ENCODE measurements at regions not wholly inside any gene's neighbourhood (a gene's known extent, or its start where the extent isn't known, plus 50 kb on each side); places are given as distances from the start of the nearest gene placed in this dataset.

GRCh38 chr10:33498391-33498891 is 164.0 kb upstream of the NRP1 start:
- TF ChIP-seq POLR2A (IDR thresholded peaks at IDR 0.05), result no peak
- no peaks in the 10 kb centered on the region for H3K9me3 ChIP-seq
- H3K27me3 ChIP-seq, result no peaks in the 10 kb centered on the region
- H3K4me3 ChIP-seq, result no peak overlapping the region
- H3K27ac ChIP-seq, result peak overlapping the region; percentile 56 to 62
- DNase-seq, result peak in 1 of 2 donors; percentile 24
- H3K36me3 ChIP-seq, result no peaks in the 10 kb centered on the region
- peaks cover 0 to 16% of the 10 kb centered on the region in 2 donors for H3K4me1 ChIP-seq
- intact Hi-C loops (cut with DNase I; ENCODE audit: low total_unique reads), result no loop called here

DNA sequence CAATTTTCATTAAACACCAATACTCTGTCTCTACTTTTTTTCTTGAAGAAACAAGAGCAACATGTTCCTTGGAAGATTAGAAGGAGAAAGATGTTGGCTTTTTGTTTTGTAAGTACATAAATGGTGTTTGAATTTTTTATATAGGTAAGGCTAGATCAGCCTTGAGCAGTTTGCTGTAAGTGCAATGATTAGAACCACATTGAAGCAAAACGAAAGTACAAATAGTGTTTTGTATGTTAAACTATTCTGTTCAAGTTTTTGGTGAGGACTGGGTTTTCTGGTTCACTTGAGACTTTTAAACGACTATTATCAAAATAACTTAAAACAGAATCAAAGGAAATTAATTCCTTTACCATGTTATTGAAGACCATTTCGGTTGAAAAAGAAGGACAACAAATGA is 162.9 kb upstream of the NRP1 start:
- no peak overlapping the region for H3K4me3 ChIP-seq
- peak overlapping the region; percentile 56 to 62 for H3K27ac ChIP-seq
- intact Hi-C loops (cut with DNase I; ENCODE audit: low total_unique reads), result no loop called here
- no peaks in the 10 kb centered on the region for H3K27me3 ChIP-seq
- no peaks in the 10 kb centered on the region for H3K36me3 ChIP-seq
- peaks cover 0 to 16% of the 10 kb centered on the region in 2 donors for H3K4me1 ChIP-seq
- no peaks in the 10 kb centered on the region for H3K9me3 ChIP-seq
- TF ChIP-seq POLR2A (IDR thresholded peaks at IDR 0.05) (no peak), CTCF (IDR thresholded peaks at IDR 0.05) (no peak)
- no peak for DNase-seq

DNA sequence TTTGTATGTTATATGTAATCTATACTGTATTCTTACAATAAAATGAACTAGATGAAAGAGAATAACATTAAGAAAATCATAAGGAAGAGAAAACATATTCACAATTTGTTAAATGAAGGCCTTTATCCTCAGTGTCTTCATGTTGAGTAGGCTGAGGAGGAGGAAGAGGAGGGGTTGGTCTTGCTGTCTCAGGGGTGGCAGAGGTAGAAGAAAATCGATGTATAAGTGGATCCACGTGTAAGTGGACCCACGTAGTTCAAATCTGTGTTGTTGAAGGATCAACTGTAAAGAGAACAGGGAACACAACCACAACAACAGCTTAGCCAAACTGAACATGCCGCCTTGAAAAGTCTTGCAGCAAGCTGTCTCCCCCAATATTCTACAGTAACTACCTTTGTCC is 161.6 kb upstream of the NRP1 start:
- TF ChIP-seq CTCF (IDR thresholded peaks at IDR 0.05), result no peak
- TF ChIP-seq POLR2A (IDR thresholded peaks at IDR 0.05), result no peak
- H3K9me3 ChIP-seq, result no peaks in the 10 kb centered on the region
- intact Hi-C loops (cut with DNase I; ENCODE audit: low total_unique reads), result no loop called here
- H3K27me3 ChIP-seq, result no peaks in the 10 kb centered on the region
- H3K36me3 ChIP-seq, result no peaks in the 10 kb centered on the region
- H3K4me1 ChIP-seq, result peaks cover 0 to 16% of the 10 kb centered on the region in 2 donors
- H3K27ac ChIP-seq, result no peak overlapping the region
- H3K4me3 ChIP-seq, result no peak overlapping the region
- DNase-seq, result no peak

DNA sequence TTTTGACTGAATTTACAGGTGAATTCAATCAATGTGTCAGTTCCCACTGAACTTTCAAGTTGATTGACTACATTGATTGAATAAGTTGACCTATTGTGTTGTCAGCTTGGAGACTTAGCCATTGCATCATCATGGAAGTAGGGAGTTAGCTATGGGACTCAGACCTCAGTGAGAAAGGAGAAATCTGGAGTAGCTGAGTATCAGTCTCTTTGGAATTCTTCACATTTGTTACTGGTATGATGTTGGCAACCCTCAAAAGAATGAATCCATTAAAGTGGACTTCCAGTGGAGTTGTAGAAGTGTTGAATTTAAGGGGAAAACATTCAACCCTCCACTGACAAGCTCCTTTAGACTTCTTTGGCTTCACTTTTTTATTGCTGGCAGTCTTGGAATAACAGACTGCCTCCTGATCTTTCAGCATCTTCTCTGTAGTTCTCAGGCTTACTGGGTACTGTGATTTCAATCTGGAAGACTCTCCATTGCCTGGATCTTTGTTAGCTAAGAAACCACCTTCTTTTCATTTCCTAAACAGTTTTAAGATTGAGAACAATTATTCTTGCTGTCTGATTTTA is 160.3 kb upstream of the NRP1 start:
- TF ChIP-seq CTCF (IDR thresholded peaks at IDR 0.05) (no peak), POLR2A (IDR thresholded peaks at IDR 0.05) (no peak)
- intact Hi-C loops (cut with DNase I; ENCODE audit: low total_unique reads), result no loop called here
- H3K4me3 ChIP-seq, result no peak overlapping the region

DNA sequence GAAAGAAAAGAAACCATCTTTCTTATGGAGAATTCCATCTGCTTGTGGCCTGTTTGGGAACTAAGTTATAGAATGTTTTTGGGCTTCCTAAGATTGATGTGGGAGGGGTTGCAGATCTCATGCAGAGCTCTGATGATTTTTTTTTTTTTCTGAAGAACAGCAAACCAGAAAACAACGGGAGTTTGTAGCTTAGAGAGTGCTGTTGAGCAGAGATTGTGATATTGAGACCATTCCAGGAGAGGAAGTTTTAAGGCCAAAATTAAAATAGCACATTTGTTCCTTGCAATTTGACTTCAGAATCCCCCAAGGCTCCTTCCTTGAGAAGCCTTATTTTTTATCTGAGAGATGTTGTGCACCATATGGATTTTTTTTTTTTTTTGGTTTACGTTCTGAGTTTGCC is 159.5 kb upstream of the NRP1 start:
- no peaks in the 10 kb centered on the region for H3K36me3 ChIP-seq
- no peak for DNase-seq
- H3K9me3 ChIP-seq, result no peaks in the 10 kb centered on the region
- no peaks in the 10 kb centered on the region for H3K27me3 ChIP-seq
- intact Hi-C loops (cut with DNase I; ENCODE audit: low total_unique reads), result no loop called here
- peak overlapping the region; percentile 70 to 74 for H3K27ac ChIP-seq
- no peak overlapping the region for H3K4me3 ChIP-seq
- peaks cover 5 to 16% of the 10 kb centered on the region in 2 donors for H3K4me1 ChIP-seq
- no peak for TF ChIP-seq POLR2A (IDR thresholded peaks at IDR 0.05)
- no peak for TF ChIP-seq CTCF (IDR thresholded peaks at IDR 0.05)

More for the DNA sequence above, 160.3 kb upstream of the NRP1 start:
- Histone ChIP-seq H3K36me3 (no peaks in the 10 kb centered on the region), H3K27me3 (no peaks in the 10 kb centered on the region), H3K27ac (peak overlapping the region in 1 of 2 donors; percentile 70), H3K9me3 (no peaks in the 10 kb centered on the region), H3K4me1 (peaks cover 0 to 16% of the 10 kb centered on the region in 2 donors)
- DNase-seq, result no peak

Measured in uterus (tissue), 3 donors.